ENCODE measurements at regions not wholly inside any gene's neighbourhood (a gene's known extent, or its start where the extent isn't known, plus 50 kb on each side); places are given as distances from the start of the nearest gene placed in this dataset.

- Histone ChIP-seq H3K27me3 (ENCODE audit: insufficient read depth, low read length, poor library complexity, severe bottlenecking) (no peaks in the 10 kb centered on the region), H3K9ac (ENCODE audit: low read depth, low read length, poor library complexity, severe bottlenecking) (no peak overlapping the region), H3K4me2 (ENCODE audit: low read depth, low read length, poor library complexity, severe bottlenecking) (no peak overlapping the region), H2AFZ (ENCODE audit: low read length) (no peak overlapping the region), H3K9me3 (ENCODE audit: insufficient read depth, low read depth, low read length) (no peaks in the 10 kb centered on the region), H4K20me1 (ENCODE audit: insufficient read depth, low read length, poor library complexity, severe bottlenecking) (no peaks in the 10 kb centered on the region), H3K9me2 (replicated peaks; ENCODE audit: low read depth, low read length) (no peaks in the 10 kb centered on the region), H3K79me2 (ENCODE audit: insufficient read depth, low read length) (no peaks in the 10 kb centered on the region), H3K36me3 (ENCODE audit: insufficient read depth, low read length) (no peaks in the 10 kb centered on the region), H3K4me1 (ENCODE audit: insufficient read depth, low read length, poor library complexity, severe bottlenecking) (peaks cover 10% of the 10 kb centered on the region), H3F3A (ENCODE audit: low read depth) (no peaks in the 10 kb centered on the region), H3K4me3 (ENCODE audit: low read length, poor library complexity, severe bottlenecking) (no peak overlapping the region)
- TF ChIP-seq CTCF (conservative IDR thresholded peaks at IDR 0.05; ENCODE audit: low read length) (no peak), EZH2phosphoT487 (IDR thresholded peaks at IDR 0.05; ENCODE audit: borderline replicate concordance) (no peak)
Measured at GRCh38 chr2:48129293-48129950, 185.1 kb upstream of the FOXN2 start.

- H3F3A ChIP-seq (ENCODE audit: low read depth): no peaks in the 10 kb centered on the region
- H3K27me3 ChIP-seq (ENCODE audit: insufficient read depth, low read length, poor library complexity, severe bottlenecking): no peaks in the 10 kb centered on the region
- H3K9me3 ChIP-seq (ENCODE audit: insufficient read depth, low read depth, low read length): no peaks in the 10 kb centered on the region
- no peak overlapping the region for H2AFZ ChIP-seq (ENCODE audit: low read length)
- no peaks in the 10 kb centered on the region for H4K20me1 ChIP-seq (ENCODE audit: insufficient read depth, low read length, poor library complexity, severe bottlenecking)
- no peaks in the 10 kb centered on the region for H3K9me2 ChIP-seq (replicated peaks; ENCODE audit: low read depth, low read length)
- TF ChIP-seq CTCF (conservative IDR thresholded peaks at IDR 0.05; ENCODE audit: low read length) (no peak), EZH2phosphoT487 (IDR thresholded peaks at IDR 0.05; ENCODE audit: borderline replicate concordance) (no peak)
- H3K9ac ChIP-seq (ENCODE audit: low read depth, low read length, poor library complexity, severe bottlenecking): no peak overlapping the region
- no peak overlapping the region for H3K4me2 ChIP-seq (ENCODE audit: low read depth, low read length, poor library complexity, severe bottlenecking)
- H3K4me3 ChIP-seq (ENCODE audit: low read length, poor library complexity, severe bottlenecking): no peak overlapping the region
- peaks cover 10% of the 10 kb centered on the region for H3K4me1 ChIP-seq (ENCODE audit: insufficient read depth, low read length, poor library complexity, severe bottlenecking)
- H3K36me3 ChIP-seq (ENCODE audit: insufficient read depth, low read length): no peaks in the 10 kb centered on the region
- H3K79me2 ChIP-seq (ENCODE audit: insufficient read depth, low read length): no peaks in the 10 kb centered on the region
Measured at GRCh38 chr2:48131539-48132270, 182.8 kb upstream of the FOXN2 start.

GRCh38 chr2:48132271-48132625 is 182.2 kb upstream of the FOXN2 start:
- no peaks in the 10 kb centered on the region for H4K20me1 ChIP-seq (ENCODE audit: insufficient read depth, low read length, poor library complexity, severe bottlenecking)
- TF ChIP-seq CTCF (conservative IDR thresholded peaks at IDR 0.05; ENCODE audit: low read length): no peak
- no peak for TF ChIP-seq EZH2phosphoT487 (IDR thresholded peaks at IDR 0.05; ENCODE audit: borderline replicate concordance)
- no peaks in the 10 kb centered on the region for H3K27me3 ChIP-seq (ENCODE audit: insufficient read depth, low read length, poor library complexity, severe bottlenecking)
- no peaks in the 10 kb centered on the region for H3K9me2 ChIP-seq (replicated peaks; ENCODE audit: low read depth, low read length)
- H3K4me1 ChIP-seq (ENCODE audit: insufficient read depth, low read length, poor library complexity, severe bottlenecking): peaks cover 10% of the 10 kb centered on the region
- H3K79me2 ChIP-seq (ENCODE audit: insufficient read depth, low read length): no peaks in the 10 kb centered on the region
- no peaks in the 10 kb centered on the region for H3K9me3 ChIP-seq (ENCODE audit: insufficient read depth, low read depth, low read length)
- no peak overlapping the region for H3K4me3 ChIP-seq (ENCODE audit: low read length, poor library complexity, severe bottlenecking)
- H3K4me2 ChIP-seq (ENCODE audit: low read depth, low read length, poor library complexity, severe bottlenecking): no peak overlapping the region
- no peak overlapping the region for H3K9ac ChIP-seq (ENCODE audit: low read depth, low read length, poor library complexity, severe bottlenecking)
- no peaks in the 10 kb centered on the region for H3K36me3 ChIP-seq (ENCODE audit: insufficient read depth, low read length)
- H3F3A ChIP-seq (ENCODE audit: low read depth): no peaks in the 10 kb centered on the region
- no peak overlapping the region for H2AFZ ChIP-seq (ENCODE audit: low read length)
